GM23338 (cell line): ENCODE measurements at regions not wholly inside any gene's neighbourhood (a gene's known extent, or its start where the extent isn't known, plus 50 kb on each side); places are given as distances from the start of the nearest gene placed in this dataset.

Experiments
- ATAC-seq: fragments of 200-7000 bp; cut with Tn5 transposase; 3 replicates; pipeline ENCODE4 v1.9.1; 2020
- DNase-seq: peaks from one replicate; pipeline ENCODE4 v3.0.0-alpha.2; 2015; ENCODE audit warnings: low spot score
- H2AFZ ChIP-seq: fragments of 200-600 bp; sonication (generic); 2 replicates; pipeline ENCODE4 v1.8.0; 2016; ENCODE audit warnings: antibody characterized with exemption, mild to moderate bottlenecking, moderate library complexity
- H3F3A ChIP-seq: fragments of 200-600 bp; sonication (generic); replicated peaks from 2 replicates; pipeline ENCODE4 v1.8.0; 2017; ENCODE audit warnings: antibody characterized with exemption, mixed run types, low read depth
- H3K27ac ChIP-seq: fragments of 200-600 bp; sonication (generic); 2 replicates; pipeline ENCODE4 v1.6.1; 2016; ENCODE audit warnings: low read depth
- H3K27me3 ChIP-seq: fragments of 200-600 bp; sonication (generic); 2 replicates; pipeline ENCODE4 v1.8.0; 2016; ENCODE audit warnings: mild to moderate bottlenecking, mixed run types, moderate library complexity; ENCODE audit not compliant: insufficient read depth
- H3K36me3 ChIP-seq: fragments of 200-600 bp; sonication (generic); 2 replicates; pipeline ENCODE4 v1.8.0; 2016; ENCODE audit warnings: mild to moderate bottlenecking; ENCODE audit not compliant: insufficient read depth
- H3K4me1 ChIP-seq: fragments of 200-600 bp; sonication (generic); 2 replicates; pipeline ENCODE4 v1.8.0; 2016; ENCODE audit warnings: mild to moderate bottlenecking, moderate library complexity; ENCODE audit not compliant: insufficient read depth
- H3K4me2 ChIP-seq: fragments of 200-600 bp; sonication (generic); 2 replicates; pipeline ENCODE4 v1.7.1; 2017; ENCODE audit warnings: mixed run types
- H3K4me3 ChIP-seq: fragments of 200-600 bp; sonication (generic); 2 replicates; pipeline ENCODE4 v1.6.1; 2016; ENCODE audit warnings: mixed run types
- H3K79me2 ChIP-seq: fragments of 200-600 bp; sonication (generic); replicated peaks from 2 replicates; pipeline ENCODE4 v1.8.0; 2017; ENCODE audit warnings: mild to moderate bottlenecking; ENCODE audit not compliant: insufficient read depth
- H3K9me2 ChIP-seq: fragments of 200-600 bp; sonication (generic); 2 replicates; pipeline ENCODE4 v1.8.0; 2017; ENCODE audit not compliant: insufficient read depth
- H4K20me1 ChIP-seq: fragments of 200-600 bp; sonication (generic); replicated peaks from 2 replicates; pipeline ENCODE4 v1.8.0; 2017; ENCODE audit warnings: mild to moderate bottlenecking; ENCODE audit not compliant: insufficient read depth
- H3K27ac Mint-ChIP-seq: 2 replicates; pipeline ENCODE4 v1.8.0; 2020; ENCODE audit warnings: inconsistent platforms, mild to moderate bottlenecking, moderate library complexity, mixed read lengths
- H3K27me3 Mint-ChIP-seq: 3 replicates; pipeline ENCODE4 v1.8.0; 2022; ENCODE audit warnings: low read depth, mild to moderate bottlenecking, moderate library complexity, mixed read lengths, inconsistent platforms; ENCODE audit not compliant: insufficient read depth, poor library complexity
- H3K36me3 Mint-ChIP-seq: 3 replicates; pipeline ENCODE4 v1.8.0; 2021; ENCODE audit warnings: low read depth, mild to moderate bottlenecking, inconsistent platforms, moderate library complexity, mixed read lengths
- H3K4me1 Mint-ChIP-seq: 3 replicates; pipeline ENCODE4 v1.8.0; 2020; ENCODE audit warnings: mild to moderate bottlenecking, inconsistent platforms, mixed read lengths
- H3K4me3 Mint-ChIP-seq: 3 replicates; pipeline ENCODE4 v1.8.0; 2021; ENCODE audit warnings: moderate library complexity, mild to moderate bottlenecking, inconsistent platforms, mixed read lengths
- H3K9me3 Mint-ChIP-seq: 3 replicates; pipeline ENCODE4 v1.8.0; 2020; ENCODE audit warnings: moderate library complexity, mild to moderate bottlenecking, inconsistent platforms, mixed read lengths
- CREB1 ChIP-seq: fragments of 250-450 bp; sonication (Bioruptor Pico); IDR thresholded peaks from 2 replicates; pipeline ENCODE4 v1.5.0; 2020; ENCODE audit warnings: low read depth, mild to moderate bottlenecking, moderate library complexity
- EZH2 ChIP-seq: fragments of 200-600 bp; sonication (generic); IDR thresholded peaks from one replicate; pipeline ENCODE4 v1.8.0; 2017; ENCODE audit warnings: antibody characterized with exemption, mild to moderate bottlenecking, low read depth; ENCODE audit not compliant: unreplicated experiment
- EZH2phosphoT487 ChIP-seq: fragments of 200-600 bp; sonication (generic); IDR thresholded peaks from one replicate; pipeline ENCODE4 v1.8.1; 2018; ENCODE audit warnings: antibody characterized with exemption; ENCODE audit not compliant: unreplicated experiment
- JUNB ChIP-seq: IDR thresholded peaks from one replicate; pipeline ENCODE4 v1.6.1; 2016; ENCODE audit warnings: antibody characterized with exemption; ENCODE audit not compliant: unreplicated experiment
- NANOG ChIP-seq: IDR thresholded peaks from 2 replicates; pipeline ENCODE4 v1.6.1; 2016; ENCODE audit warnings: antibody characterized with exemption, borderline replicate concordance
- POLR2AphosphoS5 ChIP-seq: IDR thresholded peaks from 2 replicates; pipeline ENCODE4 v1.6.1; 2016; ENCODE audit warnings: antibody characterized with exemption, low read depth
- ZNF331 ChIP-seq: fragments of 250-450 bp; sonication (Bioruptor Pico); IDR thresholded peaks from 2 replicates; pipeline ENCODE4 v1.5.0; 2020; ENCODE audit warnings: low read depth, mild to moderate bottlenecking, moderate library complexity
- TF ChIP-seq, protein P1 (sequence below): IDR thresholded peaks from one replicate; pipeline ENCODE4 v1.6.1; 2018; ENCODE audit warnings: antibody characterized with exemption; ENCODE audit not compliant: unreplicated experiment
- TF ChIP-seq, protein P2 (sequence below): fragments of 250-450 bp; sonication (Bioruptor Pico); IDR thresholded peaks from 2 replicates; pipeline ENCODE4 v1.5.0; 2020; ENCODE audit warnings: mild to moderate bottlenecking, moderate library complexity

DNA sequence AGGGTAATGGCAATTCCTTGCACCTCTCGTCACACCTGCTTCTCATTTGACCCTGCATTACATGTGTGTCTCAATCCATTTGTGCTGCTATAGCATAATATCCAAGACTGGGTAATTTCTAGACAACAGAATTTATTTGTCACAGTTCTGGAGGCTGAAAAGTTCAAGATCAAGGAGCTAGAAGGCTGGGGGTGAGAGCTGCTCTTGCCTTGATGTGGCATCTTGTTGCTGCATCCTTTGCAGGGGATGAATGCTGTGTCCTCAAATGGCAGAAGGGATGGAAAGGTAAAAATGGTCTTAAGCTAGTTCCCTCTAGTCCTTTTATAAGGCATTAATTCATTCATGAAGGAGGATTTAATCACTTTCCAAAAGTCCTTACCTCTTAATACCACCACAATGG lies 323.7 kb upstream of the RPS23 start:
- H3K27me3 ChIP-seq = no peaks in the 10 kb centered on the region
- H3K4me3 ChIP-seq = no peak overlapping the region
- no peak overlapping the region for H3K4me2 ChIP-seq
- no peak overlapping the region for H3K27ac ChIP-seq
- no peaks in the 10 kb centered on the region for H3F3A ChIP-seq
- H3K36me3 ChIP-seq = no peaks in the 10 kb centered on the region
- no peak for DNase-seq
- Mint-ChIP-seq H3K27me3 (no peaks in the 10 kb centered on the region), H3K4me1 (peaks cover 17% of the 10 kb centered on the region), H3K27ac (no peak overlapping the region), H3K36me3 (peaks cover 3% of the 10 kb centered on the region; the same call in 2 of the 3 replicates), H3K4me3 (no peak overlapping the region), H3K9me3 (peaks cover 4% of the 10 kb centered on the region; the same call in 1 of the 3 replicates)
- 0 out of 2 replicates have a peak, but pooled peaks cover 3% of the 10 kb centered on the region for H3K9me2 ChIP-seq
- H3K4me1 ChIP-seq = peaks cover 16% of the 10 kb centered on the region
- H4K20me1 ChIP-seq = no peaks in the 10 kb centered on the region
- TF ChIP-seq NANOG = no peak
- TF ChIP-seq, protein P1, sequence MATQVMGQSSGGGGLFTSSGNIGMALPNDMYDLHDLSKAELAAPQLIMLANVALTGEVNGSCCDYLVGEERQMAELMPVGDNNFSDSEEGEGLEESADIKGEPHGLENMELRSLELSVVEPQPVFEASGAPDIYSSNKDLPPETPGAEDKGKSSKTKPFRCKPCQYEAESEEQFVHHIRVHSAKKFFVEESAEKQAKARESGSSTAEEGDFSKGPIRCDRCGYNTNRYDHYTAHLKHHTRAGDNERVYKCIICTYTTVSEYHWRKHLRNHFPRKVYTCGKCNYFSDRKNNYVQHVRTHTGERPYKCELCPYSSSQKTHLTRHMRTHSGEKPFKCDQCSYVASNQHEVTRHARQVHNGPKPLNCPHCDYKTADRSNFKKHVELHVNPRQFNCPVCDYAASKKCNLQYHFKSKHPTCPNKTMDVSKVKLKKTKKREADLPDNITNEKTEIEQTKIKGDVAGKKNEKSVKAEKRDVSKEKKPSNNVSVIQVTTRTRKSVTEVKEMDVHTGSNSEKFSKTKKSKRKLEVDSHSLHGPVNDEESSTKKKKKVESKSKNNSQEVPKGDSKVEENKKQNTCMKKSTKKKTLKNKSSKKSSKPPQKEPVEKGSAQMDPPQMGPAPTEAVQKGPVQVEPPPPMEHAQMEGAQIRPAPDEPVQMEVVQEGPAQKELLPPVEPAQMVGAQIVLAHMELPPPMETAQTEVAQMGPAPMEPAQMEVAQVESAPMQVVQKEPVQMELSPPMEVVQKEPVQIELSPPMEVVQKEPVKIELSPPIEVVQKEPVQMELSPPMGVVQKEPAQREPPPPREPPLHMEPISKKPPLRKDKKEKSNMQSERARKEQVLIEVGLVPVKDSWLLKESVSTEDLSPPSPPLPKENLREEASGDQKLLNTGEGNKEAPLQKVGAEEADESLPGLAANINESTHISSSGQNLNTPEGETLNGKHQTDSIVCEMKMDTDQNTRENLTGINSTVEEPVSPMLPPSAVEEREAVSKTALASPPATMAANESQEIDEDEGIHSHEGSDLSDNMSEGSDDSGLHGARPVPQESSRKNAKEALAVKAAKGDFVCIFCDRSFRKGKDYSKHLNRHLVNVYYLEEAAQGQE = no peak
- no peak for TF ChIP-seq ZNF331 (CRISPR knock-in tag)
- TF ChIP-seq POLR2AphosphoS5 = no peak
- no peak for TF ChIP-seq CREB1
- TF ChIP-seq, protein P2, sequence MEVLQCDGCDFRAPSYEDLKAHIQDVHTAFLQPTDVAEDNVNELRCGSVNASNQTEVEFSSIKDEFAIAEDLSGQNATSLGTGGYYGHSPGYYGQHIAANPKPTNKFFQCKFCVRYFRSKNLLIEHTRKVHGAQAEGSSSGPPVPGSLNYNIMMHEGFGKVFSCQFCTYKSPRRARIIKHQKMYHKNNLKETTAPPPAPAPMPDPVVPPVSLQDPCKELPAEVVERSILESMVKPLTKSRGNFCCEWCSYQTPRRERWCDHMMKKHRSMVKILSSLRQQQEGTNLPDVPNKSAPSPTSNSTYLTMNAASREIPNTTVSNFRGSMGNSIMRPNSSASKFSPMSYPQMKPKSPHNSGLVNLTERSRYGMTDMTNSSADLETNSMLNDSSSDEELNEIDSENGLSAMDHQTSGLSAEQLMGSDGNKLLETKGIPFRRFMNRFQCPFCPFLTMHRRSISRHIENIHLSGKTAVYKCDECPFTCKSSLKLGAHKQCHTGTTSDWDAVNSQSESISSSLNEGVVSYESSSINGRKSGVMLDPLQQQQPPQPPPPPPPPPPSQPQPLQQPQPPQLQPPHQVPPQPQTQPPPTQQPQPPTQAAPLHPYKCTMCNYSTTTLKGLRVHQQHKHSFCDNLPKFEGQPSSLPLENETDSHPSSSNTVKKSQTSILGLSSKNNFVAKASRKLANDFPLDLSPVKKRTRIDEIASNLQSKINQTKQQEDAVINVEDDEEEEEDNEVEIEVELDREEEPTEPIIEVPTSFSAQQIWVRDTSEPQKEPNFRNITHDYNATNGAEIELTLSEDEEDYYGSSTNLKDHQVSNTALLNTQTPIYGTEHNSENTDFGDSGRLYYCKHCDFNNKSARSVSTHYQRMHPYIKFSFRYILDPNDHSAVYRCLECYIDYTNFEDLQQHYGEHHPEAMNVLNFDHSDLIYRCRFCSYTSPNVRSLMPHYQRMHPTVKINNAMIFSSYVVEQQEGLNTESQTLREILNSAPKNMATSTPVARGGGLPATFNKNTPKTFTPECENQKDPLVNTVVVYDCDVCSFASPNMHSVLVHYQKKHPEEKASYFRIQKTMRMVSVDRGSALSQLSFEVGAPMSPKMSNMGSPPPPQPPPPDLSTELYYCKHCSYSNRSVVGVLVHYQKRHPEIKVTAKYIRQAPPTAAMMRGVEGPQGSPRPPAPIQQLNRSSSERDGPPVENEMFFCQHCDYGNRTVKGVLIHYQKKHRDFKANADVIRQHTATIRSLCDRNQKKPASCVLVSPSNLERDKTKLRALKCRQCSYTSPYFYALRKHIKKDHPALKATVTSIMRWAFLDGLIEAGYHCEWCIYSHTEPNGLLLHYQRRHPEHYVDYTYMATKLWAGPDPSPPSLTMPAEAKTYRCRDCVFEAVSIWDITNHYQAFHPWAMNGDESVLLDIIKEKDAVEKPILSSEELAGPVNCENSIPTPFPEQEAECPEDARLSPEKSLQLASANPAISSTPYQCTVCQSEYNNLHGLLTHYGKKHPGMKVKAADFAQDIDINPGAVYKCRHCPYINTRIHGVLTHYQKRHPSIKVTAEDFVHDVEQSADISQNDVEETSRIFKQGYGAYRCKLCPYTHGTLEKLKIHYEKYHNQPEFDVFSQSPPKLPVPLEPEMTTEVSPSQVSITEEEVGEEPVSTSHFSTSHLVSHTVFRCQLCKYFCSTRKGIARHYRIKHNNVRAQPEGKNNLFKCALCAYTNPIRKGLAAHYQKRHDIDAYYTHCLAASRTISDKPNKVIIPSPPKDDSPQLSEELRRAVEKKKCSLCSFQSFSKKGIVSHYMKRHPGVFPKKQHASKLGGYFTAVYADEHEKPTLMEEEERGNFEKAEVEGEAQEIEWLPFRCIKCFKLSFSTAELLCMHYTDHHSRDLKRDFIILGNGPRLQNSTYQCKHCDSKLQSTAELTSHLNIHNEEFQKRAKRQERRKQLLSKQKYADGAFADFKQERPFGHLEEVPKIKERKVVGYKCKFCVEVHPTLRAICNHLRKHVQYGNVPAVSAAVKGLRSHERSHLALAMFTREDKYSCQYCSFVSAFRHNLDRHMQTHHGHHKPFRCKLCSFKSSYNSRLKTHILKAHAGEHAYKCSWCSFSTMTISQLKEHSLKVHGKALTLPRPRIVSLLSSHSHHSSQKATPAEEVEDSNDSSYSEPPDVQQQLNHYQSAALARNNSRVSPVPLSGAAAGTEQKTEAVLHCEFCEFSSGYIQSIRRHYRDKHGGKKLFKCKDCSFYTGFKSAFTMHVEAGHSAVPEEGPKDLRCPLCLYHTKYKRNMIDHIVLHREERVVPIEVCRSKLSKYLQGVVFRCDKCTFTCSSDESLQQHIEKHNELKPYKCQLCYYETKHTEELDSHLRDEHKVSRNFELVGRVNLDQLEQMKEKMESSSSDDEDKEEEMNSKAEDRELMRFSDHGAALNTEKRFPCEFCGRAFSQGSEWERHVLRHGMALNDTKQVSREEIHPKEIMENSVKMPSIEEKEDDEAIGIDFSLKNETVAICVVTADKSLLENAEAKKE (CRISPR knock-in tag) = no peak
- TF ChIP-seq EZH2 = no peak
- no peak for TF ChIP-seq JUNB
- no peak for TF ChIP-seq EZH2phosphoT487
- no peaks in the 10 kb centered on the region for H3K79me2 ChIP-seq
- H2AFZ ChIP-seq = no peak overlapping the region
- ATAC-seq = no peak
